Trophoblast cell (in vitro differentiated cells and primary cell): ENCODE measurements at regions not wholly inside any gene's neighbourhood (a gene's known extent, or its start where the extent isn't known, plus 50 kb on each side); places are given as distances from the start of the nearest gene placed in this dataset.

Experiments used
- DNase-seq, 2 donors: peaks; one replicate each; pipeline ENCODE4 v3.0.0-alpha.2; 2016
- H2AFZ ChIP-seq: 2 replicates; pipeline ENCODE4 v1.6.1; 2013; ENCODE audit warnings: low read length, moderate library complexity, mild to moderate bottlenecking; ENCODE audit not compliant: insufficient read depth, poor library complexity
- H2AK5ac ChIP-seq: 2 replicates; pipeline ENCODE4 v1.6.1; 2013; ENCODE audit warnings: mild to moderate bottlenecking, low read length
- H2BK120ac ChIP-seq: 2 replicates; pipeline ENCODE4 v1.6.1; 2013; ENCODE audit warnings: low read length, mild to moderate bottlenecking, moderate library complexity; ENCODE audit not compliant: insufficient read depth, poor library complexity
- H2BK12ac ChIP-seq: 2 replicates; pipeline ENCODE4 v1.6.1; 2013; ENCODE audit warnings: mild to moderate bottlenecking, low read length, moderate library complexity
- H2BK5ac ChIP-seq: 2 replicates; pipeline ENCODE4 v1.6.1; 2013; ENCODE audit warnings: low read length, low read depth, moderate library complexity, mild to moderate bottlenecking; ENCODE audit not compliant: poor library complexity
- H3K14ac ChIP-seq: 2 replicates; pipeline ENCODE4 v1.6.1; 2013; ENCODE audit warnings: mild to moderate bottlenecking, low read length
- H3K18ac ChIP-seq: 2 replicates; pipeline ENCODE4 v1.6.1; 2013; ENCODE audit warnings: mild to moderate bottlenecking, low read length
- H3K23ac ChIP-seq: 2 replicates; pipeline ENCODE4 v1.6.1; 2013; ENCODE audit warnings: low read length
- H3K27ac ChIP-seq: 2 replicates; pipeline ENCODE4 v1.5.1; 2013; ENCODE audit warnings: low read depth, mild to moderate bottlenecking, inconsistent platforms, low read length, moderate library complexity
- H3K27me3 ChIP-seq: 2 replicates; pipeline ENCODE4 v1.6.1; 2013; ENCODE audit warnings: inconsistent platforms, mild to moderate bottlenecking, low read length, moderate library complexity; ENCODE audit not compliant: insufficient read depth
- H3K36me3 ChIP-seq, 2 experiments: 1 replicate in 1 of 2; 2 replicates in 1 of 2; pipeline ENCODE4 v1.6.1; 2013; ENCODE audit warnings: low read length in 2 of 2, mild to moderate bottlenecking in 2 of 2, moderate library complexity in 1 of 2; ENCODE audit not compliant: insufficient read depth in 2 of 2, control insufficient read depth in 1 of 2
- H3K4ac ChIP-seq: 2 replicates; pipeline ENCODE4 v1.6.1; 2013; ENCODE audit warnings: low read depth, mild to moderate bottlenecking, low read length, moderate library complexity
- H3K4me1 ChIP-seq, 2 experiments: 1 replicate in 1 of 2; 2 replicates in 1 of 2; pipeline ENCODE4 v1.6.1; 2013; ENCODE audit warnings: low read length in 2 of 2, mild to moderate bottlenecking in 2 of 2, moderate library complexity in 1 of 2; ENCODE audit not compliant: insufficient read depth in 2 of 2, control insufficient read depth in 1 of 2
- H3K4me2 ChIP-seq: 2 replicates; pipeline ENCODE4 v1.6.1; 2013; ENCODE audit warnings: inconsistent platforms, mild to moderate bottlenecking, low read length, moderate library complexity
- H3K4me3 ChIP-seq: 2 replicates; pipeline ENCODE4 v1.5.1; 2013; ENCODE audit warnings: mild to moderate bottlenecking, low read depth, low read length, inconsistent platforms
- H3K79me1 ChIP-seq: one replicate; pipeline ENCODE4 v1.6.1; 2013; ENCODE audit warnings: low read length
- H3K79me2 ChIP-seq: 2 replicates; pipeline ENCODE4 v1.6.1; 2013; ENCODE audit warnings: low read length, mild to moderate bottlenecking; ENCODE audit not compliant: control insufficient read depth, insufficient read depth, poor library complexity
- H3K9ac ChIP-seq: 2 replicates; pipeline ENCODE4 v1.6.1; 2013; ENCODE audit warnings: mild to moderate bottlenecking, low read length
- H3K9me3 ChIP-seq: 2 replicates; pipeline ENCODE4 v1.6.1; 2013; ENCODE audit warnings: low read depth, mild to moderate bottlenecking, control low read depth, inconsistent platforms, low read length; ENCODE audit not compliant: insufficient read depth
- H4K12ac ChIP-seq: 2 replicates; pipeline ENCODE4 v1.6.1; 2013; ENCODE audit warnings: low read depth, mild to moderate bottlenecking, low read length, moderate library complexity
- H4K8ac ChIP-seq: 2 replicates; pipeline ENCODE4 v1.6.1; 2013; ENCODE audit warnings: low read depth, mild to moderate bottlenecking, low read length, moderate library complexity
- H4K91ac ChIP-seq: one replicate; pipeline ENCODE4 v1.6.1; 2013; ENCODE audit warnings: low read depth, mild to moderate bottlenecking, low read length, moderate library complexity
- WGBS: extraction: QIAGEN DNeasy Blood & Tissue Kit; methylation state at CpG from one replicate; pipeline ENCODE4 v1.1.7; 2013; ENCODE audit warnings: missing lambda C conversion rate; ENCODE audit not compliant: insufficient read length, insufficient coverage; ENCODE audit errors: extremely low coverage; 5-methylcytosine and 5-hydroxymethylcytosine counted together

GRCh38 chr10:130399425-130399950 lies 263.3 kb downstream of the GLRX3 start:
- no peak overlapping the region for H3K27ac ChIP-seq
- no peak overlapping the region for H2AK5ac ChIP-seq
- H2BK5ac ChIP-seq, result no peak overlapping the region
- H4K91ac ChIP-seq, result no peak overlapping the region
- no peak overlapping the region for H3K9ac ChIP-seq
- H4K12ac ChIP-seq, result no peak overlapping the region
- H3K27me3 ChIP-seq, result no peaks in the 10 kb centered on the region
- no peak overlapping the region for H2BK12ac ChIP-seq
- no peak overlapping the region for H3K4ac ChIP-seq
- H3K36me3 ChIP-seq, result no peaks in the 10 kb centered on the region
- H3K4me3 ChIP-seq, result no peak overlapping the region
- H3K9me3 ChIP-seq, result peaks cover 15% of the 10 kb centered on the region
- no peak overlapping the region for H3K4me2 ChIP-seq
- no peaks in the 10 kb centered on the region for H3K79me2 ChIP-seq
- H3K23ac ChIP-seq, result no peak overlapping the region
- no peak overlapping the region for H2BK120ac ChIP-seq
- no peaks in the 10 kb centered on the region for H3K4me1 ChIP-seq
- no peak for DNase-seq
- no peak overlapping the region for H3K14ac ChIP-seq
- H3K18ac ChIP-seq, result no peak overlapping the region
- WGBS, result no CpG with 5 or more reads among the region's 10 CpGs
- H2AFZ ChIP-seq, result no peak overlapping the region
- H4K8ac ChIP-seq, result no peak overlapping the region
- H3K79me1 ChIP-seq, result no peaks in the 10 kb centered on the region

- Histone ChIP-seq H3K4ac (no peak overlapping the region), H2BK5ac (no peak overlapping the region), H3K79me1 (no peaks in the 10 kb centered on the region), H3K4me1 (no peaks in the 10 kb centered on the region), H4K12ac (no peak overlapping the region), H3K14ac (no peak overlapping the region), H3K79me2 (no peaks in the 10 kb centered on the region), H3K27me3 (no peaks in the 10 kb centered on the region), H4K91ac (no peak overlapping the region), H2AK5ac (no peak overlapping the region), H3K4me3 (no peak overlapping the region), H3K9me3 (peaks cover 8% of the 10 kb centered on the region), H3K4me2 (no peak overlapping the region), H2BK12ac (no peak overlapping the region), H3K9ac (no peak overlapping the region), H2BK120ac (no peak overlapping the region), H2AFZ (no peak overlapping the region), H3K18ac (no peak overlapping the region), H4K8ac (no peak overlapping the region), H3K36me3 (no peaks in the 10 kb centered on the region), H3K27ac (no peak overlapping the region), H3K23ac (no peak overlapping the region)
- DNase-seq, result no peak
- WGBS, result no CpG with 5 or more reads among the region's 5 CpGs
Measured at GRCh38 chr10:130400890-130401289, 264.7 kb downstream of the GLRX3 start.

- no peak overlapping the region for H4K12ac ChIP-seq
- no peak overlapping the region for H2BK120ac ChIP-seq
- no peak overlapping the region for H3K27ac ChIP-seq
- H2BK5ac ChIP-seq, result no peak overlapping the region
- H3K4ac ChIP-seq, result no peak overlapping the region
- no peak overlapping the region for H2BK12ac ChIP-seq
- H3K9me3 ChIP-seq, result peaks cover 5% of the 10 kb centered on the region
- no CpG with 5 or more reads among the region's 16 CpGs for WGBS
- H3K9ac ChIP-seq, result no peak overlapping the region
- no peaks in the 10 kb centered on the region for H3K79me2 ChIP-seq
- no peak overlapping the region for H4K91ac ChIP-seq
- H3K79me1 ChIP-seq, result no peaks in the 10 kb centered on the region
- H3K36me3 ChIP-seq, result no peaks in the 10 kb centered on the region
- no peak overlapping the region for H2AK5ac ChIP-seq
- no peak overlapping the region for H2AFZ ChIP-seq
- no peak overlapping the region for H3K14ac ChIP-seq
- H3K4me3 ChIP-seq, result no peak overlapping the region
- no peak overlapping the region for H4K8ac ChIP-seq
- no peak for DNase-seq
- peak overlapping the region; percentile 30 for H3K23ac ChIP-seq
- no peak overlapping the region for H3K4me2 ChIP-seq
- no peak overlapping the region for H3K18ac ChIP-seq
- no peaks in the 10 kb centered on the region for H3K27me3 ChIP-seq
- no peaks in the 10 kb centered on the region for H3K4me1 ChIP-seq
Measured at GRCh38 chr10:130401860-130402765, 265.9 kb downstream of the GLRX3 start.

GRCh38 chr10:130403153-130404075 lies 267.2 kb downstream of the GLRX3 start:
- no peak overlapping the region for H3K27ac ChIP-seq
- H3K9ac ChIP-seq, result no peak overlapping the region
- no CpG with 5 or more reads among the region's 6 CpGs for WGBS
- no peak overlapping the region for H2BK5ac ChIP-seq
- no peak overlapping the region for H4K91ac ChIP-seq
- H3K27me3 ChIP-seq, result no peaks in the 10 kb centered on the region
- peaks cover under 1% of the 10 kb centered on the region for H3K9me3 ChIP-seq
- H3K23ac ChIP-seq, result no peak overlapping the region
- no peaks in the 10 kb centered on the region for H3K4me1 ChIP-seq
- no peak overlapping the region for H2AFZ ChIP-seq
- no peak overlapping the region for H3K14ac ChIP-seq
- no peak overlapping the region for H2AK5ac ChIP-seq
- H3K36me3 ChIP-seq, result no peaks in the 10 kb centered on the region
- no peak for DNase-seq
- H3K4ac ChIP-seq, result no peak overlapping the region
- no peak overlapping the region for H3K4me3 ChIP-seq
- no peak overlapping the region for H3K4me2 ChIP-seq
- H2BK120ac ChIP-seq, result no peak overlapping the region
- no peak overlapping the region for H4K12ac ChIP-seq
- H3K18ac ChIP-seq, result no peak overlapping the region
- no peak overlapping the region for H4K8ac ChIP-seq
- H3K79me1 ChIP-seq, result no peaks in the 10 kb centered on the region
- no peaks in the 10 kb centered on the region for H3K79me2 ChIP-seq
- H2BK12ac ChIP-seq, result no peak overlapping the region
